Lower leg skin (tissue), 4 donors: ENCODE measurements at regions not wholly inside any gene's neighbourhood (a gene's known extent, or its start where the extent isn't known, plus 50 kb on each side); places are given as distances from the start of the nearest gene placed in this dataset.
"Not testable (repeated sequence)": the region's sequence is repeated elsewhere in the genome, so short reads cannot be mapped to it uniquely, and the experiment has no call there.

Source experiments
- DNase-seq, 2 donors: peaks; one replicate each; pipeline ENCODE4 v3.0.0-alpha.2; 2019; ENCODE audit warnings: low spot score in 2 of 2
- H3K4me3 ChIP-seq: fragments of 200-600 bp; sonication (generic); 2 replicates; pipeline ENCODE4 v1.5.1; 2017; ENCODE audit warnings: mild to moderate bottlenecking, low read depth; ENCODE audit not compliant: poor library complexity, severe bottlenecking
- POLR2A ChIP-seq, 2 donors: fragments of 450-650 bp; IDR thresholded peaks; one replicate each; pipeline ENCODE4 v1.6.1; 2016 to 2017; ENCODE audit warnings: antibody characterized with exemption in 2 of 2, mild to moderate bottlenecking in 1 of 2, moderate library complexity in 1 of 2
- WGBS, 2 donors: methylation state at CpG; one replicate each; pipeline ENCODE4 v1.1.5; 2018; 5-methylcytosine and 5-hydroxymethylcytosine counted together
- intact Hi-C: fragments of 100-400 bp; cut with DNase I; formaldehyde crosslinking; loops from one replicate; pipeline ENCODE4 v1.15.0; 2023; ENCODE audit warnings: low total_unique reads
- TF ChIP-seq, protein P1 (sequence below), 3 donors: fragments of 450-650 bp; IDR thresholded peaks; one replicate each; pipeline ENCODE4 v1.5.1; 2016; ENCODE audit warnings: antibody characterized with exemption in 3 of 3, mild to moderate bottlenecking in 3 of 3, moderate library complexity in 2 of 3

DNA sequence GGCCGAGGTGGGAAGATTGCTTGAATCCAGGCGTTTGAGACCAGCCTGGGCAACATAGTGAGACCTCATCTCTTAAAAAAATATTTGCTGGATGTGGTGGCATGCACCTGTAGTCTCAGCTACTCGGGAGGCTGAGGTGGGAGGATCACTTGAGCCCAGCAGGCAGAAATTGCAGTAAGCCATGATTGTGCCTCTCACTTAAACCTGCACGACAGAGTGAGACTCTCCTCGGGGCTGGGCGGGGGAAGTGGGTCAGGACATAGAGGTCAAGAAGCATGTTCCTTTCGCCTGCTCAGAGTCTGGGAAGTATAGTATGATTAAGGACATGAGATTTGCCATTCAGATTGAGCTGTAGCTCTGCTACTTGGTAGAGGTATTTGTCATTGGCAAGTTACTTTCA is 52.3 kb downstream of the SEPTIN7 start:
- intact Hi-C loops, H3K4me3 ChIP-seq, DNase-seq: not testable (repeated sequence)
- 81 to 83% methylated on average over 7 of the region's 7 CpGs for WGBS, 2 donors

DNA sequence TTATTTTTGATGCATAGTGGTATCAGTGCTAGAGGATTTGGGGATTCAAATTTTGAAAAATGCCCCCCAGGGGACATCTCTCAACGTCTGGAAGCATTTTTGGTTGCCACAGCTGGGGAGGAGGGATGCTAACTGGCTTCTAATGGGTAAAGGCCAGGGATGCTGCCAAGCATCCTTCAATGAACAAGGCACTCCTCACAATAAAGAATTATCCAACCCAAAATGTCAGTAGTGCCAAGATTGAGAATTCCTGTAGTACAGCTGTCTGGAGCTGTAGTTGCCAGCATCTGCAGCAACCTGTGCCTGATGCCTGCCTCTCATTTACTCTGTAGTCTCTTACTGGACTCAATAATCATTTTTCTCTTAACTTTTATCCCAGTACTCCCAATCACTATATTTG is 53.5 kb downstream of the SEPTIN7 start:
- intact Hi-C loops = no loop called here
- no peak for DNase-seq
- no peak for TF ChIP-seq POLR2A (IDR thresholded peaks at IDR 0.05)
- TF ChIP-seq, protein P1, sequence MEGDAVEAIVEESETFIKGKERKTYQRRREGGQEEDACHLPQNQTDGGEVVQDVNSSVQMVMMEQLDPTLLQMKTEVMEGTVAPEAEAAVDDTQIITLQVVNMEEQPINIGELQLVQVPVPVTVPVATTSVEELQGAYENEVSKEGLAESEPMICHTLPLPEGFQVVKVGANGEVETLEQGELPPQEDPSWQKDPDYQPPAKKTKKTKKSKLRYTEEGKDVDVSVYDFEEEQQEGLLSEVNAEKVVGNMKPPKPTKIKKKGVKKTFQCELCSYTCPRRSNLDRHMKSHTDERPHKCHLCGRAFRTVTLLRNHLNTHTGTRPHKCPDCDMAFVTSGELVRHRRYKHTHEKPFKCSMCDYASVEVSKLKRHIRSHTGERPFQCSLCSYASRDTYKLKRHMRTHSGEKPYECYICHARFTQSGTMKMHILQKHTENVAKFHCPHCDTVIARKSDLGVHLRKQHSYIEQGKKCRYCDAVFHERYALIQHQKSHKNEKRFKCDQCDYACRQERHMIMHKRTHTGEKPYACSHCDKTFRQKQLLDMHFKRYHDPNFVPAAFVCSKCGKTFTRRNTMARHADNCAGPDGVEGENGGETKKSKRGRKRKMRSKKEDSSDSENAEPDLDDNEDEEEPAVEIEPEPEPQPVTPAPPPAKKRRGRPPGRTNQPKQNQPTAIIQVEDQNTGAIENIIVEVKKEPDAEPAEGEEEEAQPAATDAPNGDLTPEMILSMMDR (IDR thresholded peaks at IDR 0.05) = no peak
- WGBS, 2 donors = 33 to 48% methylated on average over 1 of the region's 1 CpG
- H3K4me3 ChIP-seq = no peak overlapping the region

DNA sequence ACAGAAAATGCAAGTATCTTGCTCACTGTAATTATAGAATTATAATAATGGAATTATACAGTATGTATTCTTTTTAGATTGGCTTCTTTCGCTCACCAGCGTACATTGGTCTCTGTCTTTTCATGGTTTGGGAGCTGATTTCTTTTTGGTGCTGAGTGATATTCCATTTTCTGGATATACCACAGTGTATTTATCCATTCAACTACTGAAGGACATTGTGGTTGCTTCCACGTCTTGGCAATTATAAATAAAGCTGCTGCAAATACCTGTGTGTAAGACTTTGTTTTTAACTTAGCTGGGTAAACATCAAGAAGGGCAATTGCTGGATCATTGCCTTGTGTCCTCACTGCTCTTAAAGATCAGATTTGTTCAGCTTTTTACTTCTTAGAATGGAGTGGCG is 55.3 kb downstream of the SEPTIN7 start:
- intact Hi-C loops = no loop called here
- WGBS, 2 donors = 72 to 73% methylated on average over 4 of the region's 4 CpGs
- TF ChIP-seq POLR2A (IDR thresholded peaks at IDR 0.05) = no peak
- TF ChIP-seq, protein P1 (IDR thresholded peaks at IDR 0.05) = no peak
- DNase-seq = no peak
- H3K4me3 ChIP-seq = no peak overlapping the region

DNA sequence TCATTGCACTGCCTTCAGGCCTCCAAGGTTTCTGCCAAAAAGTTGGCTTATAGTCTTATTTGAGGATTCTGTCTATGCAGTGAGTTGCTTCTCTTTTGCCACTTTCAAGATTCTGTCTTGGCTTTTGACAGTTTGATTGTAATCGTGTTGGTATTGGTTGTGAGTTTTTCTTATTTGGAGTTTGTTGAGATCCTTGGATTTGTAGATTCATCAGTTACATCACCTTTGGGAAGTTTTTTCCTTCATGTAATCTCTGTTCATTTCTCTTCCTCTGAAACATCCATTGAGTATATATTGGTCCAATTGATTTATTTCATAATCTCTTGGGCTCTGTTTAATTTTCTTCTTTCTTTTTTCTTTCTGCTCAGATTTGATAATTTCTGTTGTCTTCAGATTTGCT is 59.8 kb downstream of the SEPTIN7 start:
- no peak overlapping the region for H3K4me3 ChIP-seq
- TF ChIP-seq, protein P1 (IDR thresholded peaks at IDR 0.05) = no peak
- no peak for TF ChIP-seq POLR2A (IDR thresholded peaks at IDR 0.05)
- 97 to 100% methylated on average over 1 of the region's 1 CpG for WGBS, 2 donors
- DNase-seq = no peak
- intact Hi-C loops = no loop called here

DNA sequence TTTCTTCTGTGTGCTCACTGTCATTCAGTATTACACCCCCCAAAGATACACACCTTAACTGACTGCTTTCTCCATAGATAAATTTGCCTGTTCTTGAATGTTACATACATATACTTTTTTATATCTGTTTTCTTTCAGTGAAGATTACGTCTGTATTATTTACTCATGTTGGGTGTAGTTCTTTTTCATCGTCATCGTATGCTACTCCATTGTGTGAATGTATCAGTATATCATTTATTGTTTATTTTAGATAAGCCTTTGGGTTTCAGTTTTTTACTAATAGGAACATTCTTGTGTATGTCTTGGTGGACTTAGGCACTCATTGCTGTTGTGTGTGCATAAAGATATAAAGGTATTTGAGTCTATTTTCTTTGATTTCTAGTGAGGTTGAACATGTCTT is 64.4 kb downstream of the SEPTIN7 start:
- DNase-seq = no peak
- intact Hi-C loops = no loop called here
- H3K4me3 ChIP-seq = no peak overlapping the region
- TF ChIP-seq POLR2A (IDR thresholded peaks at IDR 0.05) = no peak
- TF ChIP-seq, protein P1 (IDR thresholded peaks at IDR 0.05) = no peak
- 93 to 96% methylated on average over 3 of the region's 3 CpGs for WGBS, 2 donors

DNA sequence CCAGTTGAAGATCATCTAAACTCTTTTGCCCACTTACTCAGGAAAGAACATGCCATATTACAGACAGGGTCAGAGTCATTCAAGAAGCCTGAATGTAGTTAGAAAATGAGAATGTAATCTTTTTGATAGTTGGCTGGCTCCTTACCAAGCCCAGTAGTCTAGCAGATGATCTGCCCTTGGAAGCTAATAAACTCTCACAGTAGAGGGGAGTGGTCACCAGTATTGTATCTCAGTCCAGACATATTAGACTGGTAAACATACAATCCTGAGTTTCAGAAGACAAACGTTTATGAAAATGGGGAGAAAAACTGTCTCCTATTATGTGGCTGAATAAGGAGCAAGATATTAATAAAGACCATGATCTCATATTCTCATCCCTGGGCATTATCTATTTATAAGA is 65.3 kb downstream of the SEPTIN7 start:
- 39 to 45% methylated on average over 1 of the region's 1 CpG for WGBS, 2 donors
- DNase-seq = no peak
- no peak overlapping the region for H3K4me3 ChIP-seq
- intact Hi-C loops = no loop called here
- TF ChIP-seq POLR2A (IDR thresholded peaks at IDR 0.05) = no peak
- TF ChIP-seq, protein P1 (IDR thresholded peaks at IDR 0.05) = no peak

DNA sequence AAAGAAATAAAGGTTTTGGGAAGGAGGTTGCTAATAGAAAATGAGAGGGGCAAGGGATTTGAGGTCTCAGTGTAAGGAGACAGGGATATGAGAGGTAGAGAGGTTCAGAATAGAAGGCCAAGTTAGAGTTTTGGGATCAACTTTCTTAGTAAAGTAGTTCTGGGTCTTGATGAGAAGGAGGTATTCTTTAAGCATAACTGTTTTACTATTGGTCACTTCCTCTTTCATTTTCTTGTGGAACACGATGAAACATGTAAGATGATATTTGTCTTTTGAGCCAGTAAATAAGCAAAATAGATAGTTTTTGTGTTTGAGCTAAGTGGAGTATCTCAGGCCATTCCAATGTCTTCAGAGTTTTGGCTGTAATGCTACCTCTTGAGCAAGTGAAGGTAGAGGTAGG is 68.3 kb downstream of the SEPTIN7 start:
- WGBS, 2 donors = 53 to 61% methylated on average over 1 of the region's 1 CpG

More for the DNA sequence above, 68.3 kb downstream of the SEPTIN7 start:
- DNase-seq, intact Hi-C loops, H3K4me3 ChIP-seq: not testable (repeated sequence)
